B cell (primary cell): ENCODE measurements at regions not wholly inside any gene's neighbourhood (a gene's known extent, or its start where the extent isn't known, plus 50 kb on each side); places are given as distances from the start of the nearest gene placed in this dataset.

Experiments
- CTCF ChIP-seq: fragments of 200-600 bp; IDR thresholded peaks from one replicate; pipeline ENCODE4 v1.8.0; 2022; ENCODE audit warnings: antibody characterized with exemption, mild to moderate bottlenecking
- EZH2 ChIP-seq: IDR thresholded peaks from 2 replicates; pipeline ENCODE4 v1.6.1; 2012; ENCODE audit warnings: borderline replicate concordance, low read depth, mild to moderate bottlenecking, moderate library complexity, low read length; ENCODE audit not compliant: insufficient read depth, poor library complexity, severe bottlenecking

- no peak for TF ChIP-seq CTCF
- no peak for TF ChIP-seq EZH2
Observed at GRCh38 chrX:42531441-42531840, 246.5 kb downstream of the PPP1R2C start.
